A549 (cell line): ENCODE measurements at regions not wholly inside any gene's neighbourhood (a gene's known extent, or its start where the extent isn't known, plus 50 kb on each side); places are given as distances from the start of the nearest gene placed in this dataset.

ENCODE experiments used
- ATAC-seq, 2 experiments: fragments of 200-7000 bp in 1 of 2; fragments of >200 bp in 1 of 2; cut with Nextera tagmentation in 1 of 2; cut with Tn5 transposase in 1 of 2; 3 replicates each; pipeline versions ENCODE4 v1.8.0 to v1.9.1; 2018 to 2020; ENCODE audit warnings: mild to moderate bottlenecking in 1 of 2, moderate library complexity in 1 of 2
- CTCF ChIA-PET: fragments of 300-600 bp; sonication (Branson Sonifier 250); formaldehyde crosslinking; extraction: SDS; loops from one replicate; lab custom pipeline; 2021; ENCODE audit warnings: antibody characterized with exemption, inconsistent platforms; lab: Yijun Ruan, JAX
- POLR2A ChIA-PET: fragments of 350-600 bp; formaldehyde crosslinking; extraction: SDS; loops from one replicate; lab custom pipeline; 2021; ENCODE audit warnings: antibody characterized with exemption, inconsistent platforms; lab: Yijun Ruan, JAX
- DNase-seq, 2 experiments: peaks; one replicate each; pipeline versions ENCODE4 v3.0.0 to v3.0.0-alpha.2; 2011 to 2016; ENCODE audit warnings: low read depth in 1 of 2, low spot score in 1 of 2
- FAIRE-seq: peaks from 2 replicates; lab custom pipeline; 2011; peaks lifted over from hg19 to GRCh38; lab: Jason Lieb, UNC
- H3K27ac ChIP-seq, 2 experiments: fragments of >200 bp; sonication (Bioruptor Twin); formaldehyde crosslinking; 3 replicates each; pipeline ENCODE4 v1.5.1; 2016 to 2017
- H3K4me1 ChIP-seq: fragments of >200 bp; sonication (Bioruptor Twin); formaldehyde crosslinking; 3 replicates; pipeline ENCODE4 v1.6.1; 2016
- H3K4me2 ChIP-seq: fragments of >200 bp; sonication (Bioruptor Twin); formaldehyde crosslinking; 3 replicates; pipeline ENCODE4 v1.6.1; 2016
- H3K4me3 ChIP-seq: fragments of >200 bp; sonication (Bioruptor Twin); formaldehyde crosslinking; 3 replicates; pipeline ENCODE4 v1.5.1; 2016
- H3K9me3 ChIP-seq: fragments of >200 bp; sonication (Bioruptor Twin); formaldehyde crosslinking; 3 replicates; pipeline ENCODE4 v1.6.1; 2016
- ATOH8 ChIP-seq: fragments of 250-450 bp; sonication (Bioruptor Pico); IDR thresholded peaks from 2 replicates; pipeline ENCODE4 v1.5.0; 2020; ENCODE audit warnings: low read depth, mild to moderate bottlenecking, moderate library complexity
- BCL3 ChIP-seq: fragments of >200 bp; sonication (Bioruptor Twin); formaldehyde crosslinking; IDR thresholded peaks from 3 replicates; pipeline ENCODE4 v1.6.1; 2016
- BHLHE40 ChIP-seq: IDR thresholded peaks from 2 replicates; pipeline ENCODE4 v1.6.1; 2012; ENCODE audit warnings: low read depth, low read length, inconsistent platforms
- CBX8 ChIP-seq: fragments of 200-600 bp; sonication (generic); IDR thresholded peaks from 2 replicates; pipeline ENCODE4 v1.6.1; 2016
- CHD2 ChIP-seq: fragments of 150-350 bp; IDR thresholded peaks from 2 replicates; pipeline ENCODE4 v1.6.1; 2014; ENCODE audit warnings: low read length; ENCODE audit not compliant: partially characterized antibody
- CTCF ChIP-seq: fragments of >200 bp; sonication (Bioruptor Twin); formaldehyde crosslinking; IDR thresholded peaks from 3 replicates; pipeline ENCODE4 v1.5.1; 2016
- EP300 ChIP-seq, 2 experiments: fragments of >200 bp; sonication (Bioruptor Twin); formaldehyde crosslinking; IDR thresholded peaks; 2 replicates in 1 of 2; 3 replicates in 1 of 2; pipeline ENCODE4 v1.6.1; 2016 to 2017
- ESRRA ChIP-seq: fragments of 150-350 bp; IDR thresholded peaks from 2 replicates; pipeline ENCODE4 v1.6.1; 2014; ENCODE audit warnings: mild to moderate bottlenecking, low read length, borderline replicate concordance
- FOSB ChIP-seq: fragments of 250-450 bp; sonication (Bioruptor Pico); IDR thresholded peaks from 2 replicates; pipeline ENCODE4 v1.5.0; 2020; ENCODE audit warnings: mild to moderate bottlenecking, moderate library complexity
- HMGXB4 ChIP-seq: fragments of 250-450 bp; sonication (Bioruptor Pico); IDR thresholded peaks from 2 replicates; pipeline ENCODE4 v1.5.0; 2021; ENCODE audit warnings: mild to moderate bottlenecking, moderate library complexity, borderline replicate concordance
- HOXA7 ChIP-seq: fragments of 250-450 bp; sonication (Bioruptor Pico); IDR thresholded peaks from 2 replicates; pipeline ENCODE4 v1.5.0; 2020; ENCODE audit warnings: mild to moderate bottlenecking, moderate library complexity
- KDM1A ChIP-seq: fragments of 200-600 bp; sonication (generic); IDR thresholded peaks from 2 replicates; pipeline ENCODE4 v1.6.1; 2016; ENCODE audit warnings: low read depth, mild to moderate bottlenecking
- MYC ChIP-seq: IDR thresholded peaks from 2 replicates; pipeline ENCODE4 v1.6.1; 2012; ENCODE audit warnings: mild to moderate bottlenecking, inconsistent platforms, low read length, improper control_type of control experiment, borderline replicate concordance
- PHF8 ChIP-seq: fragments of 200-600 bp; sonication (generic); IDR thresholded peaks from 2 replicates; pipeline ENCODE4 v1.6.1; 2016; ENCODE audit warnings: low read depth, mild to moderate bottlenecking, antibody characterized with exemption, moderate library complexity, borderline replicate concordance
- POLR2A ChIP-seq: IDR thresholded peaks from 2 replicates; pipeline ENCODE4 v1.6.1; 2012; ENCODE audit warnings: mild to moderate bottlenecking, low read length
- RCOR1 ChIP-seq: fragments of 150-350 bp; IDR thresholded peaks from 2 replicates; pipeline ENCODE4 v1.6.1; 2014; ENCODE audit warnings: antibody characterized with exemption, low read length, low read depth
- RFX5 ChIP-seq: fragments of 450-650 bp; IDR thresholded peaks from 2 replicates; pipeline ENCODE4 v1.7.1; 2014; ENCODE audit warnings: antibody characterized with exemption, mild to moderate bottlenecking, moderate library complexity
- SREBF2 ChIP-seq: fragments of 450-650 bp; IDR thresholded peaks from 2 replicates; pipeline ENCODE4 v1.6.1; 2014; ENCODE audit warnings: mild to moderate bottlenecking, moderate library complexity
- TP53 ChIP-seq: fragments of 250-450 bp; sonication (Bioruptor Pico); IDR thresholded peaks from 2 replicates; pipeline ENCODE4 v1.5.0; 2021; ENCODE audit warnings: mild to moderate bottlenecking, moderate library complexity
- ZFP36 ChIP-seq: fragments of 450-650 bp; IDR thresholded peaks from 2 replicates; pipeline ENCODE4 v1.6.1; 2014; ENCODE audit warnings: borderline replicate concordance; ENCODE audit not compliant: partially characterized antibody
- ZNF302 ChIP-seq: fragments of 250-450 bp; sonication (Bioruptor Pico); IDR thresholded peaks from 2 replicates; pipeline ENCODE4 v1.9.0; 2021; ENCODE audit warnings: inconsistent platforms, mild to moderate bottlenecking, moderate library complexity
- WGBS: methylation state at CpG from one replicate; pipeline ENCODE4 v1.1.6; 2017; ENCODE audit errors: missing lambda C conversion rate; 5-methylcytosine and 5-hydroxymethylcytosine counted together

- H3K9me3 ChIP-seq = peaks cover 4% of the 10 kb centered on the region; the same call in 1 of the 3 replicates
- no peak; a peak in 1 of 6 replicates for ATAC-seq
- ChIA-PET CTCF (interaction anchor here (2.1 kb wide), 1 partner anchor 9 kb away, joined by 6 read pairs; no protein-coding TSS in a partner anchor), POLR2A (interaction anchor here (0.7 to 3.6 kb wide), 2 partner anchors 10 to 58 kb away, joined by 13 to 15 read pairs; partner anchors contain the start of gene IER5L)
- peaks cover 17% of the 10 kb centered on the region for H3K4me1 ChIP-seq
- no peak overlapping the region for H3K4me3 ChIP-seq
- no peak overlapping the region for H3K4me2 ChIP-seq
- FAIRE-seq = no peak
- peak overlapping the region in 1 of 2 experiments; percentile 87; a peak in 3 of 6 replicates for H3K27ac ChIP-seq
- no peak for DNase-seq
- WGBS = 71% methylated on average over 7 of the region's 7 CpGs
- TF ChIP-seq POLR2A (no peak), CHD2 (no peak), PHF8 (no peak), HOXA7 (CRISPR knock-in tag) (no peak), CTCF (no peak), SREBF2 (no peak), HMGXB4 (CRISPR knock-in tag) (no peak), BCL3 (no peak), RCOR1 (no peak), ESRRA (no peak), FOSB (CRISPR knock-in tag) (no peak), BHLHE40 (no peak), EP300 (IDR thresholded peaks at IDR 0.05) (no peak), ATOH8 (CRISPR knock-in tag) (no peak)
These were observed 57.9 kb upstream of the IER5L start for GRCh38 chr9:129235931-129236331.

- peaks cover 17% of the 10 kb centered on the region for H3K4me1 ChIP-seq
- ATAC-seq (no peak), FAIRE-seq (no peak), DNase-seq (no peak)
- ChIA-PET POLR2A (interaction anchor here (0.7 to 3.6 kb wide), 2 partner anchors 9 to 57 kb away, joined by 13 to 15 read pairs; partner anchors contain the start of gene IER5L), CTCF (no interaction called here)
- no peak overlapping the region for H3K4me2 ChIP-seq
- WGBS = 82% methylated on average over 18 of the region's 18 CpGs
- no peak overlapping the region for H3K4me3 ChIP-seq
- peaks cover 4% of the 10 kb centered on the region; the same call in 1 of the 3 replicates for H3K9me3 ChIP-seq
- H3K27ac ChIP-seq = peak overlapping the region in 1 of 2 experiments; percentile 34; a peak in 1 of 6 replicates
- TF ChIP-seq MYC = no peak
These were observed 57.2 kb upstream of the IER5L start for GRCh38 chr9:129235041-129235930.

- Histone ChIP-seq H3K4me1 (peaks cover 24% of the 10 kb centered on the region), H3K4me3 (no peak overlapping the region), H3K4me2 (no peak overlapping the region), H3K27ac (peak overlapping the region in 1 of 2 experiments; percentile 34; a peak in 1 of 6 replicates), H3K9me3 (peaks cover 4% of the 10 kb centered on the region; the same call in 1 of the 3 replicates)
- ChIA-PET CTCF (no interaction called here), POLR2A (no interaction called here)
- no peak for ATAC-seq
- 63% methylated on average over 4 of the region's 4 CpGs for WGBS
- no peak for TF ChIP-seq CBX8
- no peak for TF ChIP-seq KDM1A
- no peak for TF ChIP-seq ZFP36
- TF ChIP-seq BHLHE40 = no peak
- TF ChIP-seq PHF8 = no peak
- no peak for TF ChIP-seq RFX5
- TF ChIP-seq TP53 = no peak
- TF ChIP-seq ZNF302 (CRISPR knock-in tag) = no peak
- no peak for DNase-seq
- no peak for FAIRE-seq
These were observed 56.4 kb upstream of the IER5L start for GRCh38 chr9:129234491-129234890.
